ENCODE measurements at regions not wholly inside any gene's neighbourhood (a gene's known extent, or its start where the extent isn't known, plus 50 kb on each side); places are given as distances from the start of the nearest gene placed in this dataset.

DNA sequence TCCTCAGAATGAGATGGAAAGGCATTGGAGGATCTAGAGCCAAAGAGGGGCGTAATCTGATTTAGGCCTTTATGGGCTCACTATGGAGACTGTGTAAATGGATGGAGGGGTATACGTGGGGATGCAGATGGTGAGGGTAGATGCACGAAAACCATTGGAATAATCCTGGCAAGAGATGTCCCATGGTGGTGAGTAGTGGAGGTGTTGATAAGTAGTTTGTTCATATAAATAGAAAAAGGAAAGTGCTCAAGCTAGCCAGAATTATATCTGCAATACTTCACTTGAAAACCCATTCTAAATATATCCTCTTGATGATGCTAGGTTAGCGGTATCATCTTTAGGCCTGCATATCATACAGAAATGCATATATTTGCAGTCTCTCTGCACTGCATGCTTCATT lies 459.7 kb downstream of the CDH2 start:
- TF ChIP-seq, protein P1, sequence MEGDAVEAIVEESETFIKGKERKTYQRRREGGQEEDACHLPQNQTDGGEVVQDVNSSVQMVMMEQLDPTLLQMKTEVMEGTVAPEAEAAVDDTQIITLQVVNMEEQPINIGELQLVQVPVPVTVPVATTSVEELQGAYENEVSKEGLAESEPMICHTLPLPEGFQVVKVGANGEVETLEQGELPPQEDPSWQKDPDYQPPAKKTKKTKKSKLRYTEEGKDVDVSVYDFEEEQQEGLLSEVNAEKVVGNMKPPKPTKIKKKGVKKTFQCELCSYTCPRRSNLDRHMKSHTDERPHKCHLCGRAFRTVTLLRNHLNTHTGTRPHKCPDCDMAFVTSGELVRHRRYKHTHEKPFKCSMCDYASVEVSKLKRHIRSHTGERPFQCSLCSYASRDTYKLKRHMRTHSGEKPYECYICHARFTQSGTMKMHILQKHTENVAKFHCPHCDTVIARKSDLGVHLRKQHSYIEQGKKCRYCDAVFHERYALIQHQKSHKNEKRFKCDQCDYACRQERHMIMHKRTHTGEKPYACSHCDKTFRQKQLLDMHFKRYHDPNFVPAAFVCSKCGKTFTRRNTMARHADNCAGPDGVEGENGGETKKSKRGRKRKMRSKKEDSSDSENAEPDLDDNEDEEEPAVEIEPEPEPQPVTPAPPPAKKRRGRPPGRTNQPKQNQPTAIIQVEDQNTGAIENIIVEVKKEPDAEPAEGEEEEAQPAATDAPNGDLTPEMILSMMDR (IDR thresholded peaks at IDR 0.05; ENCODE audit: low read depth, low read length): no peak
- no peak for DNase-seq
- H3K36me3 ChIP-seq: no peaks in the 10 kb centered on the region
- H3K27ac ChIP-seq: no peak overlapping the region
- H3K27me3 ChIP-seq (ENCODE audit: insufficient read depth, low read depth, severe bottlenecking): no peaks in the 10 kb centered on the region
- H3K9me3 ChIP-seq (ENCODE audit: severe bottlenecking): no peaks in the 10 kb centered on the region
- H3K4me3 ChIP-seq (ENCODE audit: low read depth, low read length): no peak overlapping the region

DNA sequence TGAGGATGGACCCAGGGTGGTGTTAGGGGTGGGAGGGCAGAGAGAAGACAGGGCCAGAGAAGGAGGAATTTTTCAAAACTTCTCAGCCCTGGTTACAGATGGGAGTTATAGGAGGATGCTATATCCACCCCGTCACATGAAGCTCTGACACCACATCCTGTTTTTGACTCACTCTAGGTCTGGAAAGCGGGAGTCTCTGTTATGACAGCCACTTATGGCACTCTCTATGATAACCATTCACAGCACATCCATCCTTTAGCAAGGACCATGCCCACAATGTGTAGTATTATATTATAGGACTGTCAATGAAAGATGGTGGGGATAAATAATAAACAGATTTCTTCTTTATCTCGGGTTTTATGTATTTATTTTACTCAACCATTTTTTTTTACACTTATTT lies 461.2 kb downstream of the CDH2 start:
- Histone ChIP-seq H3K27me3 (ENCODE audit: insufficient read depth, low read depth, severe bottlenecking) (no peaks in the 10 kb centered on the region), H3K4me3 (ENCODE audit: low read depth, low read length) (no peak overlapping the region), H3K27ac (no peak overlapping the region), H3K36me3 (no peaks in the 10 kb centered on the region), H3K9me3 (ENCODE audit: severe bottlenecking) (no peaks in the 10 kb centered on the region)
- TF ChIP-seq, protein P1 (IDR thresholded peaks at IDR 0.05; ENCODE audit: low read depth, low read length): no peak
- no peak for DNase-seq

DNA sequence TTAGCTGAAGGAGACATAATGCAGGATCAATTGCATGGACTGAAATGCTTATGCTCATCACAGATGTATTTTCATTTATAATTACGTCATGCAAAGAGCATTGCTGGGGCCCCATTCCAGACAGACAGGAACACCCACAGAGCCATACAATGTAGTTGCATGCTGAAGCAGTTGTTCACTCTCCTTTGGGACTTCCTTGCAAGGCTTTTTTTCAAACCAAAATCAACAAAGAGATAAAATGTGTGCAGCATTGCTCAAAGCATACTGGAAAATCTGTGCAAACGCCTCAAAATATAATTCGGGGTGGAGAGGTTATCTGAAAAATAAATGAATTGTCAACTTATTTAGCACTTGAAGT lies 463.2 kb downstream of the CDH2 start:
- Histone ChIP-seq H3K27ac (no peak overlapping the region), H3K4me3 (ENCODE audit: low read depth, low read length) (no peak overlapping the region), H3K36me3 (no peaks in the 10 kb centered on the region), H3K9me3 (ENCODE audit: severe bottlenecking) (peaks cover 3% of the 10 kb centered on the region), H3K27me3 (ENCODE audit: insufficient read depth, low read depth, severe bottlenecking) (no peaks in the 10 kb centered on the region)
- DNase-seq: no peak
- TF ChIP-seq, protein P1 (IDR thresholded peaks at IDR 0.05; ENCODE audit: low read depth, low read length): no peak

DNA sequence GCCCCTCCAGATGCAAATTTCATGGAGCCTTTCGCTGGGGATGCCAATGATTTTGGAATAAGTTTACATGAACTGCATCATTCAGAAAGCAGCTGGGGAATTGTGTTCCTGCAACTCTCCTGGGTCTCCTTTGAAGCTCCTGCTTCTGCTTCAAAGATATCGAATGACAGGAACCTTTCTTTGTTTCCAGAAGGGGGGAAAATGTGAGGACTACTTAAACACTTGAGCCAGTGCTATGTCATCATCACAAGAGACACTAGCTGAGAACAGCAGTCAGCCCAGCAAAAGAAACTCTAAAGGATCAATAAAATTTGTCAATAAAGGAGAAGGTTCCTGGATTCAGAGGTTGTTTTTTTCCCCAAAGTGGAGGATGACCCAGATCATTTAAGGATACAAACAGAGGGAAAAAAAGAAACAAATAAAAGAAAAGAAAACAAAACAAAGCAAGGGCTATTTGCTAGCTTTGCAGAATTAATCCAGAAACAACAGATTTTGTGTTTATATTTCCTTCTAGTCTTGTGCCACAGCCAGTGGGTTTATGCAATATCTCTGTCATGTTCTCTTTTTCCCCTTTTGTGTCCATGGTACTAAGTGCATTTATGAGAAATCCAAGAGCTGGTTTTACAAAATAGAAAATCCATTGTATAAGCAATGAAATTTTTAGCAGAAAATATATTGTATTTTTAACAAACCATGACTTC lies 463.7 kb downstream of the CDH2 start:
- Histone ChIP-seq H3K36me3 (no peaks in the 10 kb centered on the region), H3K9me3 (ENCODE audit: severe bottlenecking) (peaks cover 3% of the 10 kb centered on the region), H3K4me3 (ENCODE audit: low read depth, low read length) (no peak overlapping the region), H3K27me3 (ENCODE audit: insufficient read depth, low read depth, severe bottlenecking) (no peaks in the 10 kb centered on the region), H3K27ac (no peak overlapping the region; the same call in 1 of the 2 replicates)
- no peak for DNase-seq
- TF ChIP-seq, protein P1 (IDR thresholded peaks at IDR 0.05; ENCODE audit: low read depth, low read length): no peak

DNA sequence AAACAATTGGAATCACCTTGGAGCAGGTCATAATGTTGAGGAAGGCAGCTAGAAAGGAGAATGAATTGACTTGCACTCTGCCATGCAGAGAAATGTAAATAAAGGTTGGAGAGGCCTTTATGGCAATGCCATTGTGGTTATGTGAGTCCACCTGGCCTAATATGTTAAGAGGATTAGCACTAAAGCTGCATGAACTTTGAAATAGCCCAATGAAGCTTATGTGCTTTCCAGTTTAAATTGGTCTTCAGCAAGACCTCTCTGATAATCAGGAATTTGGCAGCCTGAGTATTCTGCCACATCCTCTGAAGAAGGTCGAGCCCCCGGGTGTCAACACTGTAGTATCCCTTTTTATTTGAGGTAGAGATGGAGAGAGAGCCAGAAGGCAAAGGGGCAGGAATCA lies 464.9 kb downstream of the CDH2 start:
- no peak overlapping the region for H3K27ac ChIP-seq
- no peaks in the 10 kb centered on the region for H3K36me3 ChIP-seq
- no peaks in the 10 kb centered on the region for H3K27me3 ChIP-seq (ENCODE audit: insufficient read depth, low read depth, severe bottlenecking)
- H3K9me3 ChIP-seq (ENCODE audit: severe bottlenecking): peaks cover 3% of the 10 kb centered on the region
- TF ChIP-seq, protein P1 (IDR thresholded peaks at IDR 0.05; ENCODE audit: low read depth, low read length): no peak
- DNase-seq: peak; percentile 33
- no peak overlapping the region for H3K4me3 ChIP-seq (ENCODE audit: low read depth, low read length)

DNA sequence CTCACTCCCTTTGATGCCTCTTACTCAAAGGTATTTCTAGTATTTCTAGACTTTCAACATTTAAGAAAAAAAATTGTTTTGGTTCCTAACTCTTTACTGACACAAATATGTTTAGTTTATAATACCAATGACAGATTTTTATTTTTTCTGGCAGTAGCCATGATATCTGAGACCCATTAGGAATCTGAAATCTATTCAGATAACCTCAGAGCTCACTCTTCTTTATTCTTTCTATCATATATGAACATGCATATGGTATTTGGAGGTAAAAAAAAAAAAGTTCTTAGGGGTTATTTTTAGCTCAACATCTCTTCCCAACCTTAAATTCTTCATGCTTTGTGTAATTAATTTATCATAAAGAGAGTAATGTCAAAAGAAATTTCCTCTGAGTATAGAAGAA lies 465.5 kb downstream of the CDH2 start:
- Histone ChIP-seq H3K27ac (no peak overlapping the region), H3K4me3 (ENCODE audit: low read depth, low read length) (no peak overlapping the region), H3K9me3 (ENCODE audit: severe bottlenecking) (peaks cover 3% of the 10 kb centered on the region), H3K36me3 (no peaks in the 10 kb centered on the region), H3K27me3 (ENCODE audit: insufficient read depth, low read depth, severe bottlenecking) (no peaks in the 10 kb centered on the region)
- no peak for DNase-seq
- TF ChIP-seq, protein P1 (IDR thresholded peaks at IDR 0.05; ENCODE audit: low read depth, low read length): no peak

All from WERI-Rb-1 (cell line).